ENCODE measurements at regions not wholly inside any gene's neighbourhood (a gene's known extent, or its start where the extent isn't known, plus 50 kb on each side); places are given as distances from the start of the nearest gene placed in this dataset.
"Not testable (repeated sequence)": the region's sequence is repeated elsewhere in the genome, so short reads cannot be mapped to it uniquely, and the experiment has no call there.

DNA sequence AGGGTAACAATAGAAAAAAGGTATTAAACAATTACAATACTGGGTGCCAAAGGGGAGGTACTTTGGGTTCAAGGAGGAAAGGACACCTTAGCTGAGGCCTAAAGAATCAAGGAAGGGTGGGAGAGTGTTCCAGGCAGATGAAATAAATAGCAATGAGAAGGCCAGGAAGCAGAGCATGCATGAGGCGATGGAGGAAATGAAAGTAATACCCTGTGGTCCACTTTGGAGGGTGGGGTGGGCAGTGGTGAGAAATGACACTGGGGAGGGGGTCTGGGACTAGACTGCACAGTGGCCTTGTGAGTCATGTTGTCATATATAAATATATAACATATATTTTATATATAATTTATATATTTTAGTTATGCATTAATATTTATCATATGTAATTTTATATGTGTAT, 55.9 kb downstream of the BHLHE40 start:
- DNase-seq: no peak

DNA sequence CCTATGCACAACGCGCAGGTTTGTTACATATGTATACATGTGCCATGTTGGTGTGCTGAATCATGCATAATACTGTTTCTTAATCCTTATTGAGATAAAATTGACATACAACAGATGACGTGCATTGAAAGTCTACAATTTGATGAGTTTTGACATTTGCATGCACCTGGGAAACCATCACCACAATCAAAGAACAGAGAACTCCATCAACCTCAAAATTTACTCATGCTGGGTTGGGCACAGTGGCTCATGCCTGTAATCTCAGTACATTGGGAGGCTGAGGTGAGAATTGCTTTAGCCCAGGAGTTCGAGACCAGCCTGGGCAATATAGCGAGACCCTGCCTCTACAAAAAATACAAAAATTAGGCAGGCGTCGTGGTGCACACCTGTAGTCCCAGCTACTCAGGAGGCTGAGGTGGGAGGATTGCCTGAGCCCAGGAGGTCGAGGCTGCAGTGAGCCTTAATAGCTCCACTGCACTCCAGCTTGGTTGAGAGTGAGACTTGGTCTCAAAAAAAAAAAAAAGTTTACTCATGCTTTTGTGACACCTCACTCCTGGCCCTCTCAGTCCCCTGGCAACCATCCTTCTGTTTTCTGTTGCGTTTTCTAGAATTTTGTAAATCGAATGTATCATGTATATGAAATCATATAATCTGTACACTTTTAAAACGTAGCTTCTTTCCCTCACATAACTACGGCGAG, 56.6 kb downstream of the BHLHE40 start:
- DNase-seq: no peak

DNA sequence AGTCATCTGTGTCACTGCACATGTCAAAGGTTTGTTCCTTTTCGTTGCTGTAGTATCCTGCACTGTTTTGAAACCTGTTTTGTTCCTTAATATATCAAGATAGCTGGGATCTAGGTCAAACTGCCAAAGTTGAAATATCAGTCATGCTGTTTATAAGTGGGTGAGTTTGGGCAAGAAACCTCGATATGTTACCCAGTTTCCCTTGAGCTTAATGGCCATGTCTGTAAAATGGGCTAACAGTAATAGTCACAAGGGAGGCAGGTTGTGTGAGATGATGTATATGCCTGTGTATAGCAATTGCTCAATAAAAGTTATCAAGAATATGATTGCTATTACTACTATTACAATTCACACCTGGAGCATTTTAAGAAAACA, 57.1 kb downstream of the BHLHE40 start:
- no peak for DNase-seq

DNA sequence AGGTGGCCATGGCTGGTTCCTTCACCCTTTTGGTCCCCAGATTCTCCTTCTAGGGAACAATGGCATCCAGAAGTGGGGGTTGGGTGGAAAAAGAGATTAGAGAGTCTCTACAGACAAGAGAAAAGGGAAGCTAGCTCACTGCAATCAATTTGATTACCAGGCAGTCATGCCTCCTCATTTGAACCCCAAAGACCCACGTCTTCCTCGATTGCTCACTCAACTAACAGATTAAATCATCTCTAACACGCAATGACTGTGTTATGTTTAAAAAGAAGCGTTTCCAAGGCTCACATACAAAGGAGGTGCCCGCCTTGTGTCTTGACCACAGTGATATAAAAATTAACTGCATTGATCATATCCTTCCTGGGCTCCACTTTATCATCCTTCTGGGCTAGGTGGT, 57.6 kb downstream of the BHLHE40 start:
- DNase-seq: peak; percentile 64

DNA sequence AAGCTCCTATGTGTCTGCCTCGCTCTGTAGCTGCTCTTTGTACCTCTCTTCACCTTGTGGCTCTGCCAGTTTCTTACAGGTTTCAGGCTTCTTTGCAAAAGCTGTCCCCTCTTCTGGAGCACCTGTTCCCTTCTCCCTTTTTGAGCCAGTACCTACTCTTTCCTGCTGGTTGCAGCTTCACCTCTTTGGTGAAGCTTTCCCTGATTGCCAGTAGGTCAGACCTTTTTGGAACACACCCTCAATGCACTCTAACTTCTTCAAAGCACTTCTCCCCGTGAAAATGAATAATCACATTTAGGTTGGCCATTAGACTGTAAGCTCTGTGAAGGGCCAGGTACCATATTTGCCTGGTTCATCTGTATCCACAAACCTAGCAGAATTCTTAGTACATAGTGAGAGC, 60.3 kb downstream of the BHLHE40 start:
- DNase-seq: no peak

DNA sequence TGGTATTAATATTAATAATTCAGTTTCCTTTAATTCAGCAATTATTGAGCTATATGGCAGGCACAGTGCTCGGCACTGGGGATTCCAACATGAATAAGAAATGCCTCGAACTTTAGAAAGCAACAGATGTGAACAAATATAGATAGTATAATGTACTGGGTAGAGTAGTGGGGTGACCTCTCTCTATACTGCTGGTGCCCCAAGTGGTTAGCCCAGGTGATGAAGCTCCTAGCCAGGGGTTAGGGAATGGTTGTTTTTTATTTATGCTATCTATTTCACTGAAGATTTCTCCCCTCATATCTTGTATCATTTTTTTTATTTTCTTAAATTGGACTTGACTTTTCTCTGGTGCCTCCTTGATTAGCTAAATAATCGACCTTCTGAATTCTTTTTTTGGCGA, 62.1 kb downstream of the BHLHE40 start:
- no peak for DNase-seq

DNA sequence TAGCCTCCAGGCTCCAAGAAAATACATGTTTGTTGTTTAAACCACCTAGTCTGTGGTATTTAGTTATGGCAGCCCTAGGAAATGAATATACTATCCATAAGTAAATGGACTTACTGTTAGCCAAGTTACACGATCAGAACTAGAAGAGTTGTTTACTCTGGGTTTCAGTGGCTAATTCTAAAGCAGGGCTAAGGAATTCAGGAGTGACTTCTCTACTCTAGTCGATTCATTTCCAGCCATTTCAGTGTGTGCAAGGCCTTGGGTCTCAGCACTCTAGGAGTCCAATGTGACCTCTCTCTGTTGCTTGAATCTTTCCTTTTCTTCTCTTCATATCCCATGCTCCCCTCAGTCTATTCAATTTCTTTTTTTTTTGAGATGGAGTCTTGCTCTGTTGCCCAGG, 66.7 kb downstream of the BHLHE40 start:
- DNase-seq: no peak

DNA sequence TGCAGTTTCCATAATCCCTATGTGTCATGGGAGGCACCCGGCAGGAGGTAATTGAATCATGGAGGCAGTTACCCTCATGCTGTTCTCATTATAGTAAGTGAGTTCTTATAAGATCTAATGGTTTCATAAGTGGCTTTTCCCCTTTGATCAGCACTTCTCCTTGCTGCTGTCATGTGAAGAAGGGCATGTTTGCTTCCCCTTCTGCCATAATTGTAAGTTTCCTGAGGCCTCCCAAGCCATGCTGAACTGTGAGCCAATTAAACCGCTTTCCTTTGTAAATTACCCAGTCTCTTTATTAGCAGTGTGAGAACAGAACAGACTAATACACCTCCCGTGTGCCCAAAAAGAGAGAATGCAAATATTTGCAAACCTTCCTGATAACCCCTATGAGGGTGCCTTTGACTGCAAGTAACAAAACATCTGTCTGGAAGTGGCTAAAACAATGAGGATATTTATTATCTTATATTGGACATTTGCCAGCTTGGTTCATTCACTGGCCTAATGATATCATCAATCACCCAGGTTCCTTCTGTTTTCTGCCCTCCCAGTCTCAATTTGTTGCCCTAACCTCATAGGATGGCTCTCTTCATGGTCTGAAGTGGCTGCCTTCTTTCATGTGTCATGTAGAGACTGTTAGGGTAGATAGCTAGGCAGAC, 68.7 kb downstream of the BHLHE40 start:
- DNase-seq: no peak

DNA sequence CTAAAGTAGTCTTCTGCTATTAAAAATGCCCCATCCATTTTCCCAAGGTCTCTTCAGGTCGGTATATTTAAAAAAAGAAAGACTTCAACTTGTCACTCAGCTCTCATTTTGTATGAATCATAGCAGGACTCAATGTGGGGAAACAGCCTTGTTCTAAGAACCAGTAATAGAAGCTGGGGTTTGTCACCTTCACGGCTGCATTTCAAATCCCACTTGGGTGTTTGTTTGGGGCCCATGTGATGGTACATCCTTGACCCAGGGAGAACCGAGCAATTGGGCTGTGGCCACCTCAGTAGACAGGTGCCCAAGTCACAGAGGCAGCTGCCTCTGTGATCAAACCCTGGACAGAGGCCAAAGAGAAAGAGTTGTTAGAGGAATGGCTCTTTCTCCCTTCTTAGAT, 70.3 kb upstream of the ARL8B start:
- DNase-seq: no peak

DNA sequence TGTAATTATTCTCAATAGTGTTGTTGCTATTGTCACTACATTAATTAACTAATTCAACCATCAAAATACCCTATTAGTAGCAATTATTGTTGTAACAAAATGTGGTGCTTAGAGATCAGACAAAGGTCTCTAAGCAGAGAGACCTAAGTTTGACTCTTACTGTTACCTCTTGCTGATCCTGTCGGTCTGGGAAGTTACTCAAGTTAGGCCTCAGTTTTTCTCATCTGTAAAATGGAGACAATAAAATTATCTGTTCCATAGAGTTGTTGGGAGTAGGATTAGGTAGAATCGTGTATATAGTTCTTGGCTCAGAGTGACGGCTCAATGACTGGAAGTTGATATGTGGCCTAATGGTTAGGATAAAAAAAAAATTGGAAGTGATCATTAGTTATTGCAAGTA, 69.8 kb upstream of the ARL8B start:
- no peak for DNase-seq

DNA sequence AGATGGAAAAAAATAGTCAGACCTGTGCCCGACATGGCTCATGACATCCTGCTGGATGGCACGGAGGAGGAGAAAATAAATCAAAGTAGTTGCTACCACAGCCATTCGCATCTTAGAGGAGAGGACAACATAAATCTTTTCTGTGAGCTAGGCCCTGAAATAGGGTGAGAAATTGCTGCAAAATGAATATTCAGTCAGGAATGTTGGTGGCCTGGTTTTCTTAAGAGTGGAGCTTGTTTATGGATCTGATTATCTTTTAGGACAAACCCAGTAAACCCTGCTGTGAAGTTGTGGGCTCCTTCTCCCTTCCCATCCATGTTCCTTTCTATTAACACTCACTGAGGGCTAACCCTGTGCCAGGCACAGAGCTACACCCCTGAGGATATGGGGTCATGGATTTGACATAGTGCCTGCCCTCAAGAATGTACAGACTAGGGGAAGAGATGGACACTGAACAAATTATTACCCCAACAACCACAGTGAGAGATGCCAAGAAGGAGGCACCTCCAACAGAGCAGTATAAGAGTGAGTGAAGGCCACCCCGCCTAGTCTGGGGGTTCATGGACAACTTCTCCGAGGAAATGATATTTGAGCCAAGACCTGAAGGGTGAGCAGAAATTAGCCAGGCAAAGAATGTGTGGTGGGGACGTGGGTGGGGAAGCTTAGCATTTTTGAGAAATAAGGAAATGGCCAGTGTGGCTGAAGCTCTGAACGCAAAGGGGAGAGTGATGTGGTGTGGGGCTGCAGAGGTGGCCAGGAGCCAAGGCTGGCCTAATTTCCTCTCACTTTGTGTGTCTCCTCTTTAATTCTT, 68.9 kb upstream of the ARL8B start:
- peak; percentile 34 for DNase-seq

DNA sequence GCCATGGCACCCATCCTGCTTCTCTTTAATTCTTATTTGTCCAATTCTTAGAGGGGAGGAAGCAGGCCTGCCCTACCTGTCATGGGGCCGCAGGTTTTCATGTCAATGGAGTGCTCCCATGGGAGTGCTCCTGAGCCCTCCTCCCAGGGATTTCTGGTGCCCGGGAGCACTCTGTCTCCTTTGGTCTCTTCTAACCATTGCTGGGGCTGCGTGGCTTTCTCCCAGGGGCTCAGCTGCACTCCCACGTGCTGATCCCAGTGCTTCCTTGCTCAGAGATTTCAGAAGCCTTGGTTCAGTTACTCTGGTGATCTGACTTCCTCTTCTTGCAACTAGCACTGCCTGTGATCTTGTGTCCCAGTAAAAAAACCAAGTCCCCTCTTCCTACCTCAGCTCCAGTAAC, 68.0 kb upstream of the ARL8B start:
- peak; percentile 38 for DNase-seq

DNA sequence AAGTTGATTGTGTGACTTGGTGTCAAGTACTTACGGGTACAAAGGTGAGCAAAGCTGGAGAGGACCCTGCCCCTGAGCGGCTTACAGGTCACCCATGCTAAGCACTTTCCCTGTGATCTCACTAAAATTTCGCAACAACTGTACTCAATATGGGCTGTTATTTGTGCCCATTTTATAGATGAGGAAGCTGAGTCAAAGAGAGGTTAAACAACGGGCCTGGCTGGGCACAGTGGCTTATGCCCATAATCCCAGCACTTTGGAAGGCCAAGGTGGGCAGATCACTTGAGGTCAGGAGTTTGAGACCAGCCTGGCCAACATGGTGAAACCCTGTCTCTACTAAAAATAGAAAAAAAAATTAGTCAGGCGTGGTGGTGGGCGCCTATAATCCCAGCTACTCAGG, 67.5 kb upstream of the ARL8B start:
- not testable (repeated sequence) for DNase-seq

DNA sequence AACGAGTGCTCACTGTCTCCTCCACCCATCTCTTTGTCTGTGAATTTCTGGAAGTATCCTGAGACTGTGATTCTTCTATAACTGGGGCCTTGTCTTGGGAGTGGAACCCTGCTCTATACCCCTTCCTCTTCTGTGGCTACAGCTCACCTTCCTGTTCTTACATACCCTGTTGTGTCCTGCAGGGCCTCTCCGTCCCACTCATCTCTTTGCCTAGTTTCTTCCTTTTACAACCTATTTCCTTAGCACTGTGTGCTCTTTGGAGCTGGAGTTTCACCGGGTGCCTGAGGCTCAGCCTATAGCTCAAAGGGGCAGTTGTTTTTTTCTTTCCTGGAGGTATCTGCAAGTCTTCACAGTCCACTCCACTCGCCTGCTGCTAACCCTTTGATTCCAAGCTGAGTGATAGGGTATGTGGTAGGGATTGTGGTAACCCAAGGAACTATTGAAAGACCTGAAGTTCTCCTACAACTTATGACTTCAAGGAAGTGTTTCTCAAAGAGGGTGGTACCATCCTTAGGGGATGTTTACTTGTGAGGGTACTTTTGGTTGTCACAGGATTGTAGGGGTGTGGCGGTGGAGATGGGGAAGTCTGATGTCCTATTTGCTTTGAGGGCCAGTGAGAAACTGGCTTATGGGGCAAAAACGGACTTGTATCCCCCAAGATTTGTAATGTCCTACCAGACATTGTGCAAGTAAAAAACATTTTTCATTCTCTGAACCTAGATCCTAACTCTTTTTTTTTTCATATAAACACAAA, 66.6 kb upstream of the ARL8B start:
- DNase-seq: peak; percentile 58

DNA sequence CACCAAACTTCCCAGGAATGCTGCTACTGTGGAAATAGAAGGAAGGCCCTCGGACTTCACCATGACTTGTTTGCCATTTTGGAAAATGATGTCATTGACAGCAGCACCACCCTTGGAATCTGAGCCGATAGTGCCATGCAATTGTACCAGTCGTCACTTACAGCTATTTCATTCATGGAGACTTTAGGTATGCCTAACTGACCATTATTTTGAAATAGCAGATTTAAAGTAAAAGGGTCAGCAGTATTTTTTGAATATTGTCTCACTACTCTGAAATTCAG, 66.0 kb upstream of the ARL8B start:
- DNase-seq: no peak

DNA sequence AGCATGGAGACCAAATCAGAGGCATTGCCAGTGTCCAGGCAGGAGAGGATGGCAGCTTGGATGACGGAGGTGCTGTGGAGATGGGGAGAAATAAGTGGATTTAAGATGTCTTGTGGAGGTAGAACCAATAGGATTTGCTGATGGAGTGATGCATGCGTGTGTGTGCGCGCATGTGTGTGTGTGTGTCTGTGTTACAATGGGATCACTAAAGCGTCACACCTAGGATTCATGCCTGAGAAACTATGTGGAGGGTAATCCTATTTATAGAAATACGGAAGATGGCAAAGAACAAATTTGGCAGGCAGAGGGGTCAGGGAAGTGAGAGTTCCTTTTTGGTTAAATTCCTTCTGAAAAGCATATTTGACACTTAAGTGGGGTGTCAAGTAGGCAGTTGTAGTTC, 64.8 kb upstream of the ARL8B start:
- no peak for DNase-seq

DNA sequence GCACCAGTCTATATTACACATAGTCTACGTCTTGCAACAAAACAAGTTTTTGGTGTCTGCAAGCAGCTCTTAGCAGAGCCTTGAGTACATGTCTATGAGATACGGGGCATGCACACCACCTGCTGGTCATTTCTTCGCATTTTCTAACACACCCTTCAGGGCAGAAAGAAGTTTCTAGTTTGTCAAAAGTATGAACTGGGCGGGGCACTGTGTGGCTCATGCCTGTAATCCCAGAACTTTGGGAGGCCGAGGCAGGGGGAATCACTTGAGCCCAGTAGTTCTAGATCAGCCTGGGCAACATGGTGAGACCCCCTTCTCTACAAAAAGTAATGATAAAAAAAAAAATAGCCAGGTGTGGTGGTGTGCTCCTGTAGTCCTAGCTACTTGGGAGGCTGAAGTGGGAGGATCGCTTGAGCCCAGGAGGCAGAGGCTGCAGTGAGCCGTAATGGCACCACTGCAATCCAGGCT, 64.2 kb upstream of the ARL8B start:
- DNase-seq: peak; percentile 94

DNA sequence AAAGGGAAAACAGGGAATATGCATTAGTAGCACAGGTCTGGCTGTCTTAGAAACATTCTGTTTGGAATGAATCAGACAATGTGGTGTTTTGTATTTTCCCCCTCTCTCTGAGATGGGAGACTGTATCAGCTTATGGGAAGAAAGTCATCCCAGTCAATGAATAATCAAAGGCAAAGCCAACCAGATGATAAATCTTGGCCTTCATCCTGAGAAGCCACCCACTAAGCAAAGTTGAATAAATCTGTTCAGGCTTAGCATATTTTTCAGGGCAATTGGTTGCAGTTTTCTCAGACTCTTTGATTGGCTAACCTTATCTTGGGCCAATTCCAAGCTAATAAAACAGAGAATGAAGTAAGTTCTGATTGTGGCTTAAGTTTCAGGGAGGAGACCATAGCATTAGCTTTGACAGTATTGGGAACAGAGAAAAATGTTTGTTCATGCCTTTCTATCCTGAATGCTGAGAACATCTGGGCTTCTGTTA, 63.6 kb upstream of the ARL8B start:
- DNase-seq: no peak

DNA sequence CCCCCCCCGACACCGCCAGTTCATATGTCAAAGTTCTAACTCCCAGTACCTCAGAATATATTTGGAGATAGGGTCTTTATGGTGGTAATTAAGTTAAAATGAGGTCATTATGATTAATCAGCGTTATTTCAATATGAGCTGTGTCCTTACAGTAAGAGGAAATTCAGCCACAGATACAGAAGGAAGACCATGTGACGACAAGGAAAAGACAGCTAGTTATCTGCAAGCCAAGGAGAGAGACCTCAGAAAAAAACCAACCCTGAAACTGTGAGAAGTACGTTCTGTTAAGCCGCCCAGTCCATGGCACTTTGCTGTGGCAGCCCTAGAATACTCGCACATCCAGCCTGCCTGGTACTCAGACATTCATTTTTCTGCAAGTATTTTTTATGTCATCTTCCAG, 62.3 kb upstream of the ARL8B start:
- DNase-seq: peak; percentile 40

DNA sequence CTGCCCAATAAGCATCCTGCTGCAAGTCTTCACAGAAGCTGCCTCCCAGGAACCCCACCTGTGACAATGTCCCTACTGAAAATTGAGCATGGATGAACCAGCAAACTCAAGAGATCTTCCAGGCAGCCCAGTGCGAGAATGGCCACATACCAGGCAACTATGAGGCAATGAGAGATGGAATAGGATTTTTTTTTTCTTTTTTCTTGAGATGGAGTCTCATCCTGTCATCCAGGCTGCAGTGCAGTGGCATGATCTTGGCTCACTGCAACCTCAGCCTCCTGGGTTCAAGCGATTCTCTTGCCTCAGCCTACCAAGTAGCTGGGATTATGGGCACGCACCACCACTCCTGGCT, 60.9 kb upstream of the ARL8B start:
- DNase-seq: no peak

DNA sequence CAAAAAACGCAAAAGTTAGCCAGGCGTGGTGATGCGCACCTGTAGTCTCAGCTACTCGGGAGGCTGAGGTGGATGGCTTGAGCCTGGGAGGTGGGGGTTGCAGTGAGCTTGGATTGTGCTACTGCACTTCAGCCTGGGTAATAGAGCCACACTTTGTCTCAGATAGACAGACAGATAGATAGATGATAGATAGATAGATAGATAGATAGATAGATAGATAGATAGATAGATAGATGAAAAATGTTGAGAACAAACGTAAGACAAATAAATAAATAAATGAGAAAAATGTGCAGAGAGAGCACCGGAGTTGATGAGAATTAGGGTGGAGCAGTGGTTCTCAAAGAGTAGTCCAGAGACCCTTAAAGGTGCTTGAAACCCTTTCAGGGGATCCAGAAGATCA, 58.4 kb upstream of the ARL8B start:
- no peak for DNase-seq

DNA sequence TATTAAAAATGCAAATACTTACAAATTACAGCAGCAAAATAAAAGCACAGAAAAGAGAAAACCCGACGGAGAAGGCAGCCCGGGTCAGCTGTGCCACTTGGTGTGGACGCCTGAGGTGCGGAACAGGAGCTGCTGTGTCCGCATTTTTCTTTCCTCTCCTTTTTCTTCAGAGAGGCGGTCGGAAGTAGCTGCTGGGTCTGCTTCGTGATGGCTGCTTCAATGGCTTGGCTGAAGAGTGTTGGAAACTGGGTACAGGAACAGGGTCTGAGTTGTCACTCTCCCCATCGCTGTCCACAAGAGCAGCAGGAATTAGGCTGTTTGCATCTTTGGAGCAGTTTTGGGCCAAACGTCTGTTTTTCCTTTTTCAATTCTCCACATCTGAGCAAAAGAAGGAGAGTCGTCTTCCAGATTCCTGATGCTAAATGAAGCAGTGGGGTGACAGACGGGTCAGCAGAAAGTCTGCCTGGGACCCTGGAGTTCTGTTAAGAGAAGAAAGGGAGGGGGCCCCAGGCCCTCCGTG, 53.5 kb upstream of the ARL8B start:
- no peak for DNase-seq

DNA sequence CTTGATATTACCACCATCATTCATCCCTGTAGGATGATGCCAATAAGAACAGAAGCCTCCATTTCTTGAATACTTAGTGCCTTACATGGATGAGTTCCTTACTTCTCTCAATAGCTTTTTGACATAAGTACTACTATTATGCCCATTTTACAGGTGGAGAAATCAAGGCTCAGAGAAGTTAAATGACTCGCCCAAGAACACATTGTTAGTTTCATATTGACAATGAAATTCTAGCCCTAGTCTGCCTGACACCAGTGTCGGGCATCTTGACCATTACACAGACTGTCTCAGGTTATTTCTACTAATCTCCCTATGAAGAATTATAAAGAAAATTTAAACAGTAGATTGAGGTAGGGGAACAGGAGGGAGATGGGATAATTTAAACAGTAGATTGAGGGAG, 52.5 kb upstream of the ARL8B start:
- no peak for DNase-seq

Measured in hematopoietic multipotent progenitor cell treated with erythropoietin and hydrocortisone succinate and interleukin-3 and kit ligand, for 4 days (in vitro differentiated cells).